ENCODE measurements at regions not wholly inside any gene's neighbourhood (a gene's known extent, or its start where the extent isn't known, plus 50 kb on each side); places are given as distances from the start of the nearest gene placed in this dataset.

DNA sequence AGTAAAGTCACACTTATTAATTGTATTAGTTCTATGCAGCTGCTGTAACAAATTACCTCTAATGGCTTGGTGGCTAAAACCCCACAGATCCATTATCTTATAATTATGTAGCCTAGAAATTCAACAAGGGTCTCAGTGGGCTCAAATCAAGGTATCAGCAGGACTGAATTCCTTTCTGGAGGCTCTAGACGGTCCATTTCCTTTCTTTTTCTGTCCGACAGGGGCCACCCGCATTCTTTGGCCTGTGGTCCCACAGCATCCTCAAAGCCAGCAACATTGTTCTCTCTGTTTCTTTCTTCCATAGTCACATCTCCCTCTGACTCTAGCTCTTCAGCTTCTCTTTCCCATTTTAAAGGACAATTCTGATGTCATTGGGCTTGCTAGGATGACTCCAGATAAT, 276.3 kb upstream of the ZNF717 start:
- TF ChIP-seq, protein P1, sequence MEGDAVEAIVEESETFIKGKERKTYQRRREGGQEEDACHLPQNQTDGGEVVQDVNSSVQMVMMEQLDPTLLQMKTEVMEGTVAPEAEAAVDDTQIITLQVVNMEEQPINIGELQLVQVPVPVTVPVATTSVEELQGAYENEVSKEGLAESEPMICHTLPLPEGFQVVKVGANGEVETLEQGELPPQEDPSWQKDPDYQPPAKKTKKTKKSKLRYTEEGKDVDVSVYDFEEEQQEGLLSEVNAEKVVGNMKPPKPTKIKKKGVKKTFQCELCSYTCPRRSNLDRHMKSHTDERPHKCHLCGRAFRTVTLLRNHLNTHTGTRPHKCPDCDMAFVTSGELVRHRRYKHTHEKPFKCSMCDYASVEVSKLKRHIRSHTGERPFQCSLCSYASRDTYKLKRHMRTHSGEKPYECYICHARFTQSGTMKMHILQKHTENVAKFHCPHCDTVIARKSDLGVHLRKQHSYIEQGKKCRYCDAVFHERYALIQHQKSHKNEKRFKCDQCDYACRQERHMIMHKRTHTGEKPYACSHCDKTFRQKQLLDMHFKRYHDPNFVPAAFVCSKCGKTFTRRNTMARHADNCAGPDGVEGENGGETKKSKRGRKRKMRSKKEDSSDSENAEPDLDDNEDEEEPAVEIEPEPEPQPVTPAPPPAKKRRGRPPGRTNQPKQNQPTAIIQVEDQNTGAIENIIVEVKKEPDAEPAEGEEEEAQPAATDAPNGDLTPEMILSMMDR (IDR thresholded peaks at IDR 0.05 in 4 of 5, conservative IDR thresholded peaks at IDR 0.05 in 1 of 5): no peak
- no peak for TF ChIP-seq POLR2A (IDR thresholded peaks at IDR 0.05)
